ENCODE measurements at regions not wholly inside any gene's neighbourhood (a gene's known extent, or its start where the extent isn't known, plus 50 kb on each side); places are given as distances from the start of the nearest gene placed in this dataset.
A peak's percentile ranks its signal among the peaks of the same experiment; 100 is the strongest.

- WGBS = 7% methylated on average over 3 of the region's 3 CpGs
- H3K9me3 ChIP-seq (ENCODE audit: control insufficient read depth in 2 of 2, insufficient read depth in 1 of 2, low read length in 1 of 2) = no peaks in the 10 kb centered on the region
- no peak overlapping the region for H3K27ac ChIP-seq (ENCODE audit: low read depth in 1 of 2, low read length in 1 of 2)
- H3K4me3 ChIP-seq (ENCODE audit: low read length in 2 of 2) = no peak overlapping the region
- H3K36me3 ChIP-seq (ENCODE audit: control insufficient read depth in 2 of 2, insufficient read depth in 2 of 2, low read length in 1 of 2) = no peaks in the 10 kb centered on the region
- H3K4me1 ChIP-seq (ENCODE audit: control insufficient read depth in 2 of 2, insufficient read depth in 2 of 2, low read length in 2 of 2) = no peaks in the 10 kb centered on the region
- H3K27me3 ChIP-seq (ENCODE audit: control insufficient read depth in 2 of 2, insufficient read depth in 1 of 2, low read length in 1 of 2) = no peaks in the 10 kb centered on the region
- DNase-seq (ENCODE audit: low read depth in 6 of 9, low spot score in 9 of 9) = peak in 1 of 9 donors; percentile 9
Observed at GRCh38 chr12:85509857-85510256, 229.8 kb downstream of the ALX1 start.

DNA sequence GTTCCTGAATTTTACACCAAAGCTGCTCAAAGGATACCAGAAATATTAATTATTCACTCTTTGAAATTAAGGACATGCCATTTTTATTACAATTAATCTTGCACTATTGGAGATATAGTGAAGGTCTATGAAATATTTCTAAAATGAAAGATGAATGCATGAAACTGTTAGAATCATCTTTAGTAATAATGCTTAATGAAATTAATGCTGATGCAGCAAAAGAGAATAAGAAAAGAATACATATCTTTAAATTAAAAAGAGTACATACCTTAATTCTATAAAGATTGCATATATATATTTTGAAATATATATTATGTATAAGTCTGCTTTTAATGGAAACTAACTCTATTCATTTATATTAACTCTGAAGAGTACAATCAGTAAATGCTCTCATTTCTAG lies 236.0 kb downstream of the ALX1 start:
- no peaks in the 10 kb centered on the region for H3K4me1 ChIP-seq (ENCODE audit: control insufficient read depth in 2 of 2, insufficient read depth in 2 of 2, low read length in 2 of 2)
- no peak overlapping the region for H3K4me3 ChIP-seq (ENCODE audit: low read length in 2 of 2)
- no peaks in the 10 kb centered on the region for H3K27me3 ChIP-seq (ENCODE audit: control insufficient read depth in 2 of 2, insufficient read depth in 1 of 2, low read length in 1 of 2)
- H3K27ac ChIP-seq (ENCODE audit: low read depth in 1 of 2, low read length in 1 of 2) = no peak overlapping the region
- H3K9me3 ChIP-seq (ENCODE audit: control insufficient read depth in 2 of 2, insufficient read depth in 1 of 2, low read length in 1 of 2) = no peaks in the 10 kb centered on the region
- no peak for DNase-seq (ENCODE audit: low read depth in 6 of 9, low spot score in 9 of 9)
- no peaks in the 10 kb centered on the region for H3K36me3 ChIP-seq (ENCODE audit: control insufficient read depth in 2 of 2, insufficient read depth in 2 of 2, low read length in 1 of 2)

GRCh38 chr12:85516667-85517325 lies 236.8 kb downstream of the ALX1 start:
- no peaks in the 10 kb centered on the region for H3K4me1 ChIP-seq (ENCODE audit: control insufficient read depth in 2 of 2, insufficient read depth in 2 of 2, low read length in 2 of 2)
- H3K27me3 ChIP-seq (ENCODE audit: control insufficient read depth in 2 of 2, insufficient read depth in 1 of 2, low read length in 1 of 2) = no peaks in the 10 kb centered on the region
- WGBS = 91% methylated on average over 3 of the region's 3 CpGs
- H3K4me3 ChIP-seq (ENCODE audit: low read length in 2 of 2) = no peak overlapping the region
- no peak for DNase-seq (ENCODE audit: low read depth in 6 of 9, low spot score in 9 of 9)
- no peaks in the 10 kb centered on the region for H3K9me3 ChIP-seq (ENCODE audit: control insufficient read depth in 2 of 2, insufficient read depth in 1 of 2, low read length in 1 of 2)
- no peaks in the 10 kb centered on the region for H3K36me3 ChIP-seq (ENCODE audit: control insufficient read depth in 2 of 2, insufficient read depth in 2 of 2, low read length in 1 of 2)
- no peak overlapping the region for H3K27ac ChIP-seq (ENCODE audit: low read depth in 1 of 2, low read length in 1 of 2)

GRCh38 chr12:85519163-85519562 lies 239.1 kb downstream of the ALX1 start:
- DNase-seq (ENCODE audit: low read depth in 6 of 9, low spot score in 9 of 9) = no peak
- WGBS = 81% methylated on average over 3 of the region's 3 CpGs
- H3K4me1 ChIP-seq (ENCODE audit: control insufficient read depth in 2 of 2, insufficient read depth in 2 of 2, low read length in 2 of 2) = no peaks in the 10 kb centered on the region
- H3K27ac ChIP-seq (ENCODE audit: low read depth in 1 of 2, low read length in 1 of 2) = no peak overlapping the region
- no peaks in the 10 kb centered on the region for H3K27me3 ChIP-seq (ENCODE audit: control insufficient read depth in 2 of 2, insufficient read depth in 1 of 2, low read length in 1 of 2)
- H3K4me3 ChIP-seq (ENCODE audit: low read length in 2 of 2) = no peak overlapping the region
- H3K36me3 ChIP-seq (ENCODE audit: control insufficient read depth in 2 of 2, insufficient read depth in 2 of 2, low read length in 1 of 2) = no peaks in the 10 kb centered on the region
- H3K9me3 ChIP-seq (ENCODE audit: control insufficient read depth in 2 of 2, insufficient read depth in 1 of 2, low read length in 1 of 2) = no peaks in the 10 kb centered on the region

DNA sequence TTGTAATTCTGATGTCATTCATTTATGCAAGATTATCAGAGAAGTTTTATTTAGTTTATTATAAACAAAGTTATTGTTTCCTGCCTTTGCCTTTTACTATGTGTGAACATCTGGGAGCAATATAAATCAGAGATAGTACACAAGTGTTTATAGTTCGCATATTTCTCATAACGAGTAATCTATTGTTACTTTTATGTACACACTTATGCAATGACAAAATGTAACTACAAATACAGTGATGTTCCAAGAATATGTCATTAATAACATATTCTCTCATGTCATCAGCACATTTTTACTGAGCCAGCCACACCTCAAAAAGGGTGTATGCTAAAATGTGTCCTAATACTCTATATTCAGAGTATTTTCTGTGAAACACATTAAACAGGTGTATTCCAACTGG lies 243.2 kb downstream of the ALX1 start:
- Histone ChIP-seq H3K4me1 (ENCODE audit: control insufficient read depth in 2 of 2, insufficient read depth in 2 of 2, low read length in 2 of 2) (peaks cover 0 to 5% of the 10 kb centered on the region in 2 donors), H3K36me3 (ENCODE audit: control insufficient read depth in 2 of 2, insufficient read depth in 2 of 2, low read length in 1 of 2) (no peaks in the 10 kb centered on the region), H3K27ac (ENCODE audit: low read depth in 1 of 2, low read length in 1 of 2) (no peak overlapping the region), H3K4me3 (ENCODE audit: low read length in 2 of 2) (no peak overlapping the region), H3K27me3 (ENCODE audit: control insufficient read depth in 2 of 2, insufficient read depth in 1 of 2, low read length in 1 of 2) (no peaks in the 10 kb centered on the region), H3K9me3 (ENCODE audit: control insufficient read depth in 2 of 2, insufficient read depth in 1 of 2, low read length in 1 of 2) (no peaks in the 10 kb centered on the region)
- WGBS = 97% methylated on average over 2 of the region's 2 CpGs
- no peak for DNase-seq (ENCODE audit: low read depth in 6 of 9, low spot score in 9 of 9)

- H3K27ac ChIP-seq (ENCODE audit: low read depth in 1 of 2, low read length in 1 of 2) = no peak overlapping the region
- H3K36me3 ChIP-seq (ENCODE audit: control insufficient read depth in 2 of 2, insufficient read depth in 2 of 2, low read length in 1 of 2) = no peaks in the 10 kb centered on the region
- 64% methylated on average over 2 of the region's 2 CpGs for WGBS
- no peak overlapping the region for H3K4me3 ChIP-seq (ENCODE audit: low read length in 2 of 2)
- peak in 1 of 9 donors; percentile 25 for DNase-seq (ENCODE audit: low read depth in 6 of 9, low spot score in 9 of 9)
- H3K9me3 ChIP-seq (ENCODE audit: control insufficient read depth in 2 of 2, insufficient read depth in 1 of 2, low read length in 1 of 2) = no peaks in the 10 kb centered on the region
- H3K4me1 ChIP-seq (ENCODE audit: control insufficient read depth in 2 of 2, insufficient read depth in 2 of 2, low read length in 2 of 2) = peaks cover 0 to 5% of the 10 kb centered on the region in 2 donors
- no peaks in the 10 kb centered on the region for H3K27me3 ChIP-seq (ENCODE audit: control insufficient read depth in 2 of 2, insufficient read depth in 1 of 2, low read length in 1 of 2)
Observed at GRCh38 chr12:85527192-85527591, 247.2 kb downstream of the ALX1 start.

GRCh38 chr12:85529896-85530295 lies 249.9 kb downstream of the ALX1 start:
- Histone ChIP-seq H3K9me3 (ENCODE audit: control insufficient read depth in 2 of 2, insufficient read depth in 1 of 2, low read length in 1 of 2) (no peaks in the 10 kb centered on the region), H3K36me3 (ENCODE audit: control insufficient read depth in 2 of 2, insufficient read depth in 2 of 2, low read length in 1 of 2) (no peaks in the 10 kb centered on the region), H3K4me1 (ENCODE audit: control insufficient read depth in 2 of 2, insufficient read depth in 2 of 2, low read length in 2 of 2) (peaks cover 0 to 5% of the 10 kb centered on the region in 2 donors), H3K27me3 (ENCODE audit: control insufficient read depth in 2 of 2, insufficient read depth in 1 of 2, low read length in 1 of 2) (no peaks in the 10 kb centered on the region), H3K4me3 (ENCODE audit: low read length in 2 of 2) (no peak overlapping the region), H3K27ac (ENCODE audit: low read depth in 1 of 2, low read length in 1 of 2) (no peak overlapping the region)
- DNase-seq (ENCODE audit: low read depth in 6 of 9, low spot score in 9 of 9) = no peak
- WGBS = 94% methylated on average over 1 of the region's 1 CpG

- H3K9me3 ChIP-seq (ENCODE audit: control insufficient read depth in 2 of 2, insufficient read depth in 1 of 2, low read length in 1 of 2) = no peaks in the 10 kb centered on the region
- 99% methylated on average over 4 of the region's 4 CpGs for WGBS
- H3K27me3 ChIP-seq (ENCODE audit: control insufficient read depth in 2 of 2, insufficient read depth in 1 of 2, low read length in 1 of 2) = no peaks in the 10 kb centered on the region
- no peak overlapping the region for H3K27ac ChIP-seq (ENCODE audit: low read depth in 1 of 2, low read length in 1 of 2)
- no peaks in the 10 kb centered on the region for H3K36me3 ChIP-seq (ENCODE audit: control insufficient read depth in 2 of 2, insufficient read depth in 2 of 2, low read length in 1 of 2)
- no peak overlapping the region for H3K4me3 ChIP-seq (ENCODE audit: low read length in 2 of 2)
- peaks cover 0 to 5% of the 10 kb centered on the region in 2 donors for H3K4me1 ChIP-seq (ENCODE audit: control insufficient read depth in 2 of 2, insufficient read depth in 2 of 2, low read length in 2 of 2)
- no peak for DNase-seq (ENCODE audit: low read depth in 6 of 9, low spot score in 9 of 9)
Observed at GRCh38 chr12:85530456-85530855, 250.4 kb downstream of the ALX1 start.

DNA sequence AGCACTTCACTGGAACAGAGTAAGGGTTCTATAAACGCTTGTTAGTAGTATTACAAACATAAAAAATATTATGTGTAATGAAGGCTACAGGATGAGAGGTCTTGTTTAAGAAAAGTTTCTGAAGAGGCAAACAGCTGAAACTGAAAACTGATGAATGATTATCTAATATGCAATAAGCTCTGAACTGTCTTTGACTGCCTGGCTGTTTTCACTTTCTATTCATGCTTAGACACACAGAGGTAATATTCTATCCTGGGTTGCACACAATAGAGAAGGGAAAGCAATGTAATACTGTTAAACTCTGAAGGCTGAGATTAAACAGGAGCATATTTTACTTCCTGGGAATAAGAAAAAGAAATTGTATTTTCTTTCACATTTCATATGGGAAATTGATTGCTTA lies 251.3 kb downstream of the ALX1 start:
- 56% methylated on average over 1 of the region's 1 CpG for WGBS
- peaks cover 0 to 5% of the 10 kb centered on the region in 2 donors for H3K4me1 ChIP-seq (ENCODE audit: control insufficient read depth in 2 of 2, insufficient read depth in 2 of 2, low read length in 2 of 2)
- H3K27me3 ChIP-seq (ENCODE audit: control insufficient read depth in 2 of 2, insufficient read depth in 1 of 2, low read length in 1 of 2) = no peaks in the 10 kb centered on the region
- H3K4me3 ChIP-seq (ENCODE audit: low read length in 2 of 2) = no peak overlapping the region
- H3K27ac ChIP-seq (ENCODE audit: low read depth in 1 of 2, low read length in 1 of 2) = no peak overlapping the region
- no peaks in the 10 kb centered on the region for H3K36me3 ChIP-seq (ENCODE audit: control insufficient read depth in 2 of 2, insufficient read depth in 2 of 2, low read length in 1 of 2)
- no peak for DNase-seq (ENCODE audit: low read depth in 6 of 9, low spot score in 9 of 9)
- no peaks in the 10 kb centered on the region for H3K9me3 ChIP-seq (ENCODE audit: control insufficient read depth in 2 of 2, insufficient read depth in 1 of 2, low read length in 1 of 2)

Data from thymus (tissue), 11 donors.